IMR-90 (cell line): ENCODE measurements at regions not wholly inside any gene's neighbourhood (a gene's known extent, or its start where the extent isn't known, plus 50 kb on each side); places are given as distances from the start of the nearest gene placed in this dataset.
A peak's percentile ranks its signal among the peaks of the same experiment; 100 is the strongest.

ENCODE experiments used
- ATAC-seq: fragments of 200-7000 bp; cut with Tn5 transposase; 2 replicates; pipeline ENCODE4 v1.9.1; 2020; ENCODE audit warnings: low read depth, mild to moderate bottlenecking, moderate library complexity
- BruUV-seq: library from RNA; stranded (reverse); fragments of 400-500 nt; replicated peaks from 2 replicates; lab custom pipeline; 2021; lab: Mats Ljungman, UMichigan
- CTCF ChIA-PET: fragments of 300-600 bp; formaldehyde crosslinking; extraction: SDS; loops from one replicate; lab custom pipeline; 2021; ENCODE audit warnings: antibody characterized with exemption; lab: Yijun Ruan, JAX
- POLR2A ChIA-PET: fragments of 300-600 bp; sonication (Branson Sonifier 250); formaldehyde crosslinking; loops from one replicate; lab custom pipeline; 2022; ENCODE audit warnings: antibody characterized with exemption; ENCODE audit not compliant: unreplicated experiment; lab: Charles Lee
- DNase-seq: peaks from one replicate; pipeline ENCODE4 v3.0.0; 2013
- H2AFZ ChIP-seq: replicated peaks from 2 replicates; pipeline ENCODE3; 2013; ENCODE audit warnings: low read length, mild to moderate bottlenecking; ENCODE audit not compliant: poor library complexity
- H2AK5ac ChIP-seq: 2 replicates; pipeline ENCODE4 v1.6.1; 2013; ENCODE audit warnings: low read depth, low read length, inconsistent platforms
- H2AK9ac ChIP-seq: replicated peaks from 2 replicates; pipeline ENCODE3; 2013; ENCODE audit warnings: mild to moderate bottlenecking, low read depth, low read length, moderate library complexity; ENCODE audit not compliant: poor library complexity
- H2BK120ac ChIP-seq: 2 replicates; pipeline ENCODE4 v1.6.1; 2013; ENCODE audit warnings: low read depth, low read length, inconsistent platforms
- H2BK15ac ChIP-seq: 3 replicates; pipeline ENCODE4 v1.6.1; 2013; ENCODE audit warnings: low read depth, low read length, inconsistent platforms
- H2BK20ac ChIP-seq: 2 replicates; pipeline ENCODE4 v1.6.1; 2013; ENCODE audit warnings: low read depth, mild to moderate bottlenecking, inconsistent platforms, low read length, moderate library complexity
- H2BK5ac ChIP-seq: 2 replicates; pipeline ENCODE4 v1.6.1; 2013; ENCODE audit warnings: mild to moderate bottlenecking, low read depth, low read length, inconsistent platforms; ENCODE audit not compliant: poor library complexity, severe bottlenecking
- H3K14ac ChIP-seq: replicated peaks from 2 replicates; pipeline ENCODE4 v1.6.1; 2013; ENCODE audit warnings: low read depth, low read length, inconsistent platforms
- H3K18ac ChIP-seq: 2 replicates; pipeline ENCODE4 v1.6.1; 2013; ENCODE audit warnings: low read depth, low read length, control low read depth
- H3K23ac ChIP-seq: 2 replicates; pipeline ENCODE4 v1.6.1; 2013; ENCODE audit warnings: low read depth, low read length, inconsistent platforms
- H3K27ac ChIP-seq: 2 replicates; pipeline ENCODE4 v1.5.1; 2013; ENCODE audit warnings: mild to moderate bottlenecking, control low read depth, low read length; ENCODE audit not compliant: insufficient read depth
- H3K27me3 ChIP-seq: 2 replicates; pipeline ENCODE4 v1.6.1; 2013; ENCODE audit warnings: low read length; ENCODE audit not compliant: control insufficient read depth, insufficient read depth
- H3K36me3 ChIP-seq: 2 replicates; pipeline ENCODE4 v1.6.1; 2013; ENCODE audit warnings: low read length, mixed read lengths; ENCODE audit not compliant: control insufficient read depth, insufficient read depth
- H3K4ac ChIP-seq: 2 replicates; pipeline ENCODE4 v1.6.1; 2013; ENCODE audit warnings: low read depth, low read length, inconsistent platforms
- H3K4me1 ChIP-seq: 2 replicates; pipeline ENCODE4 v1.6.1; 2013; ENCODE audit warnings: low read length, mixed read lengths; ENCODE audit not compliant: control insufficient read depth, insufficient read depth
- H3K4me2 ChIP-seq: 2 replicates; pipeline ENCODE4 v1.6.1; 2013; ENCODE audit warnings: low read depth, mild to moderate bottlenecking, control low read depth, low read length, moderate library complexity
- H3K4me3 ChIP-seq: 2 replicates; pipeline ENCODE4 v1.5.1; 2013; ENCODE audit warnings: low read depth, mild to moderate bottlenecking, control low read depth, low read length, moderate library complexity; ENCODE audit not compliant: insufficient read depth
- H3K56ac ChIP-seq: 2 replicates; pipeline ENCODE4 v1.6.1; 2013; ENCODE audit warnings: low read length, inconsistent platforms; ENCODE audit not compliant: insufficient read depth; ENCODE audit errors: extremely low read depth
- H3K79me1 ChIP-seq, 2 experiments: 2 replicates each; pipeline ENCODE4 v1.6.1; 2013; ENCODE audit warnings: low read length in 2 of 2, inconsistent platforms in 1 of 2, low read depth in 1 of 2
- H3K9ac ChIP-seq: 2 replicates; pipeline ENCODE4 v1.6.1; 2013; ENCODE audit warnings: low read depth, low read length, control low read depth
- H3K9me1 ChIP-seq: 2 replicates; pipeline ENCODE4 v1.6.1; 2013; ENCODE audit warnings: low read length, inconsistent platforms; ENCODE audit not compliant: insufficient read depth
- H3K9me3 ChIP-seq: 2 replicates; pipeline ENCODE4 v1.6.1; 2013; ENCODE audit warnings: low read length; ENCODE audit not compliant: control insufficient read depth, insufficient read depth
- H4K20me1 ChIP-seq: 2 replicates; pipeline ENCODE4 v1.6.1; 2013; ENCODE audit warnings: low read length, inconsistent platforms; ENCODE audit not compliant: insufficient read depth
- H4K5ac ChIP-seq: 2 replicates; pipeline ENCODE4 v1.6.1; 2013; ENCODE audit warnings: mild to moderate bottlenecking, low read depth, low read length, control low read depth
- H4K8ac ChIP-seq, 2 experiments: 2 replicates each; pipeline ENCODE4 v1.6.1; 2013; ENCODE audit warnings: low read depth in 2 of 2, low read length in 2 of 2, control low read depth in 1 of 2, inconsistent platforms in 1 of 2
- H4K91ac ChIP-seq: 2 replicates; pipeline ENCODE4 v1.6.1; 2013; ENCODE audit warnings: low read depth, low read length, inconsistent platforms; ENCODE audit not compliant: insufficient read depth
- CEBPB ChIP-seq: IDR thresholded peaks from 2 replicates; pipeline ENCODE4 v1.6.1; 2012; ENCODE audit warnings: low read depth, low read length, improper control_type of control experiment
- CHD1 ChIP-seq: IDR thresholded peaks from 2 replicates; pipeline ENCODE4 v1.6.1; 2012; ENCODE audit warnings: low read depth, low read length, improper control_type of control experiment
- CTCF ChIP-seq: conservative IDR thresholded peaks from 2 replicates; pipeline ENCODE4 v1.5.1; 2012; ENCODE audit warnings: mild to moderate bottlenecking, low read depth, low read length, improper control_type of control experiment
- ELK1 ChIP-seq: fragments of 150-350 bp; IDR thresholded peaks from 2 replicates; pipeline ENCODE4 v1.6.1; 2016; ENCODE audit warnings: low read depth, mild to moderate bottlenecking, low read length, moderate library complexity, borderline replicate concordance
- FOS ChIP-seq: fragments of 150-350 bp; IDR thresholded peaks from 2 replicates; pipeline ENCODE4 v1.6.1; 2016; ENCODE audit warnings: low read depth, low read length
- POLR2A ChIP-seq: IDR thresholded peaks from 2 replicates; pipeline ENCODE4 v1.6.1; 2012; ENCODE audit warnings: mild to moderate bottlenecking, low read depth, low read length
- RFX5 ChIP-seq: IDR thresholded peaks from 2 replicates; pipeline ENCODE4 v1.8.0; 2012; ENCODE audit warnings: low read depth, mild to moderate bottlenecking, low read length, moderate library complexity
- WGBS, 2 experiments: methylation state at CpG; one replicate each; pipeline versions ENCODE4 v1.1.5 to v1.1.7; 2013; ENCODE audit warnings: missing lambda C conversion rate in 2 of 2; ENCODE audit not compliant: insufficient read length in 1 of 2; ENCODE audit errors: extremely low coverage in 2 of 2; 5-methylcytosine and 5-hydroxymethylcytosine counted together
- dilution Hi-C: fragments of 300-500 bp; cut with HindIII; formaldehyde crosslinking; loops from one replicate; pipeline ENCODE4 v1.14.3; 2018; ENCODE audit warnings: low sequenced_read_pairs; ENCODE audit not compliant: unreplicated experiment
- in situ Hi-C: fragments of 300-500 bp; cut with MboI; formaldehyde crosslinking; loops from 3 replicates; pipeline ENCODE4 v1.14.3; 2019; ENCODE audit warnings: low sequenced_read_pairs, inconsistent platforms, mixed read lengths
- intact Hi-C: fragments of 100-400 bp; cut with micrococcal nuclease; formaldehyde crosslinking; loops from 2 replicates; pipeline ENCODE4 v1.10.0; 2022

- Histone ChIP-seq H3K9me1 (no peaks in the 10 kb centered on the region; the same call in 1 of the 2 replicates), H3K9ac (no peak overlapping the region), H2AFZ (no peak overlapping the region), H4K8ac (no peak overlapping the region), H3K4me2 (no peak overlapping the region), H3K27ac (no peak overlapping the region), H2BK15ac (no peak overlapping the region), H3K23ac (no peak overlapping the region), H2AK9ac (no peak overlapping the region), H2BK5ac (no peak overlapping the region), H3K4me1 (peaks cover 6% of the 10 kb centered on the region), H3K4me3 (no peak overlapping the region), H3K14ac (no peak overlapping the region), H2AK5ac (no peak overlapping the region), H3K79me1 (no peaks in the 10 kb centered on the region), H4K20me1 (no peaks in the 10 kb centered on the region), H3K18ac (no peak overlapping the region), H3K27me3 (peaks cover 16% of the 10 kb centered on the region), H3K9me3 (peaks cover 14% of the 10 kb centered on the region), H3K4ac (no peak overlapping the region), H2BK20ac (no peak overlapping the region), H4K5ac (no peak overlapping the region), H3K56ac (no peak overlapping the region), H3K36me3 (no peaks in the 10 kb centered on the region), H2BK120ac (no peak overlapping the region), H4K91ac (no peak overlapping the region)
- ChIA-PET CTCF (no interaction called here), POLR2A (no interaction called here)
- dilution Hi-C loops: no loop called here
- ATAC-seq (no peak), DNase-seq (no peak)
- TF ChIP-seq CHD1 (no peak), POLR2A (no peak), CTCF (no peak), ELK1 (no peak), FOS (no peak), RFX5 (no peak), CEBPB (peak; percentile 43; the same call in 1 of the 2 replicates)
- in situ Hi-C loops: no loop called here
- intact Hi-C loops: no loop called here
- no TSS peak for BruUV-seq
- 100% methylated on average over 1 of the region's 3 CpGs; no CpG with 5 or more reads in 1 of the 2 experiments for WGBS, 2 experiments
Measured at GRCh38 chr21:36613554-36613953, 85.4 kb upstream of the SIM2 start.
